GM21390 (cell line): ENCODE measurements at regions not wholly inside any gene's neighbourhood (a gene's known extent, or its start where the extent isn't known, plus 50 kb on each side); places are given as distances from the start of the nearest gene placed in this dataset.

Source experiments
- ATAC-seq: cut with Tn5 transposase; IDR thresholded peaks from one replicate; pipeline ENCODE4 v1.9.1; 2021; ENCODE audit not compliant: unreplicated experiment

- no peak for ATAC-seq
Observed at GRCh38 chr7:132072873-132073272, 503.4 kb downstream of the PLXNA4 start.

DNA sequence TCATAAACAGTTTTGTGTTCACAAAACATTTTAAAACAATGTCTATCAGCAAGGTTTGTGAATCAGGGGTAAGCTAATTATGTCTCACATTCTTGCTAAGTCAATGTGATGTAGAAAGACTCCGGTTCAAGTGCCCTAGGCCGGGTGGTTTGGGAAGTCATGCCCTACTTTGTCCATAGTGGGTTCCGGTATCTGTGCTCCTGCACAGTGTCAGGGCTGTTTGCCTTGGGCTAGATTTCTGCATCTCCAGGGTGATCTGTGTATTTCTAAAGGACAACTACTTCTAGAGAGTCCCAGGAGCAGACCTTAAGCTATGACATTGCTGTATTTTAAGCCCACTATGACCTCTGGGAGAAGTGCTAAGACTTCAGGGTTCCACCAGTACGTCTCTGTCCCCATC is 504.1 kb downstream of the PLXNA4 start:
- ATAC-seq: no peak

GRCh38 chr7:132069306-132069705 is 507.0 kb downstream of the PLXNA4 start:
- ATAC-seq: no peak

GRCh38 chr7:132066761-132067171 is 509.5 kb downstream of the PLXNA4 start:
- ATAC-seq: no peak

GRCh38 chr7:132065989-132066603 is 509.7 kb upstream of the PODXL start:
- no peak for ATAC-seq

- no peak for ATAC-seq
Observed at GRCh38 chr7:132065193-132065988, 509.0 kb upstream of the PODXL start.

- ATAC-seq: no peak
Observed at GRCh38 chr7:132063800-132064199, 507.4 kb upstream of the PODXL start.

GRCh38 chr7:132061937-132062336 is 505.5 kb upstream of the PODXL start:
- ATAC-seq: no peak

DNA sequence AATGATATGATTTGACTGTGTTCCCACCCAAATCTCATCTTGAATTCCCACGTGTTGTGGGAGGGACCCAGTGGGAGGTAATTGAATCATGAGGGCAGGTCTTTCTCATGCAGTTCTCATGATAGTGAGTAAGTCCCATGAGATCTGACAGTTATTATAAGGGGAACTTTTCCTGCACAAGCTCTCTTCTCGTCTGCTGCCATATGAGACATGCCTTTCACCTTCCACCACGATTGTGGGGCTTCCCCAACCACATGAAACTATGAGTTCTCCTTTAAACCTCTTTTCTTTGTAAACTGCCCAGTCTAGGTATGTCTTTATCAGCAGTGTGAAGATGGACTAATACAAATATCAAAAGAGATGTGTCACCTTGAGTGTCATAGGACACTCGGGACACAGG is 502.7 kb upstream of the PODXL start:
- no peak for ATAC-seq

DNA sequence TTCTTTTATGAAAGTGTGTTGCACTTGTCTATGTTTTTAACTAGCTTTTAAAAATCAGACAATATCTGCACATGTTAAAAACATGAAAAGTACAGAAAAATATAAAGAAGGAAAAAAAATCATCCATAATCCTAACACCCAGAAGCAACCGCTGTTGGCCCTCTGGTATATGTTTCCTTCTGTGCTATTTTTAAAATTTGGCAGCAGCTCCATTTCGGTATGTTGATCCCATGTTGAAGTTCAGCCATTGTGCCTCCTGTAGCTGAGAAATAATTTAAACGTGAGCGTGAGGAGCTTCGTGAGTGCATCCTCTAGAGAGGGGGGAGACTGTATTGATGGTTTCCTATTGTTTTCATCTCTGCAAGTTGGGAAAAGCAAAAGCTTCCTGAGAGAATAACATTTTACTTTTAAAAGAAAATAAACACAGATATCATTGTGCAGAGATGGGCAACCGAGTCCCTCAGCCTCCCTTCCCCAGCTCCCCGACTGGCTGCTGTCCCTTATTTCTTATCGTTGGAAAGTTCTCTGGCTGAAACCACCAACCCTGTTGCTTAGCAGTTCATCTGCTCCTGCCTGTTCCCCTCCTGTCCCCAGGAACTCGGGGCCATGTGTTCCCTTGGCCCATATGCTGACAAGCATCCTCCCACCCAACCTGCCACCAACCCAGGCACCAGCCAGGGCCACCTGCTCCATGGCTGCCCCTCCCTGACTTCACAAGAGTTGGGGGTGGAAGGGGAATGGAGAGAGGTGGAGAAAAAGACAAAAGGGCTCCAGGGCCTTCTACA is 499.1 kb upstream of the PODXL start:
- no peak for ATAC-seq

DNA sequence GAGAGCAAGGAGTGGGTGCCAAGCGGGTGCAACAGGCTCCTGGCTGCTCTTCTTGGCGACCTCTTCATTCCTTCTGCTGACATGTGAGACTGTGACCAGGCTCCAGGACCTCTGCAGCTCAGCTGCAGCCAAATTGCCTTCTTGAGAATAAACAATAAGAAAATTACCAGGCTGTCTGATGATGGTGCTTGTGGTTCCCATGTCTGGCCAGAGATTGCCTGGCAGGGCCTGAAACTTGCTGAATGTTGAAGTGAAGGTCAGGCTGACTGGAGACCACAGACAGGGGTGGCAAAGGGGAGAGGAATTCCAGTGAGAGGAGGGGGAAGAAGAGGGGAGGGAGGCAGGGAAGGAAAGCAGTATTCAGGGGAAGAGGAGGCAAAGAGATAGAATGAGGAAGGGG is 497.4 kb upstream of the PODXL start:
- no peak for ATAC-seq

- ATAC-seq: no peak
Observed at GRCh38 chr7:132051311-132051710, 494.9 kb upstream of the PODXL start.

DNA sequence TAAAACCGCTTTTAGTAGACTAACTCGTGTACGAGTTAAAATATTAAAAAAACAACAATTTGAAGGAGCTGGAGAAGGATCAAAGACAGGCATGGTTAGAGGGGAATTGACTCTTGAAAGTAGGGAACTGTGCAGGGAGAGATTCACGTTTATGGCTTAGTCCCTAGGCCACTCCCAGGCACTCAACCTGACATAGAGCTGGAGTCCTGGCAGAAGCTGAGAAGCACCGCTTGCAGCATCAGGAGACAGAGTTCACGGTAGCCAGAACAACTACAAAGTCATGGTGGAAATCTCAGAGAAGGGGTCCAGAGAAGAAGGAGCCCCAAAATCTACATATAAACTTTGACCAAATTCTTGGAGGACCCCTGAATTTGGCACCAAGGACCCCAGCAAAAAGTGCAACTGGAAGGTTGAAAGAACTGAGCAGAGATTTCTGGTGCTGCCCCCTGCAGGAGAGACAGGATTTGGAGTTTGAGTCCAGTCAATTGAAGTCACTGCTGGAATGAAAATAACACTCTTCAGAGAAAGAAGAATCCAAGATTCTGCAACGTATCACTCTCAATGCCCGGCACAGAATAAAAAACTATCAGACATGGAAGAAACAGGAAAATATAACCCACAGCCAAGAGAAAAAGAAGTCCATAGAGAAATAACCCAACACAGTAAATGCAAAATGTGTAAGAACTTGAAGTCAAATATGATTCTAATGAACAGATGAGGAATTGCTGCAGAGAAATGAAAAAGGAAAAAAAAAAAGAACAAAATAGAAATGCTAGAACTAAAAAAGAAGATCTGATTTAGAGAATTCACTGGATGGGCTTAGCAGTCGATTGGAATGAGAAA is 493.3 kb upstream of the PODXL start:
- no peak for ATAC-seq

GRCh38 chr7:132045481-132045980 is 489.1 kb upstream of the PODXL start:
- no peak for ATAC-seq

DNA sequence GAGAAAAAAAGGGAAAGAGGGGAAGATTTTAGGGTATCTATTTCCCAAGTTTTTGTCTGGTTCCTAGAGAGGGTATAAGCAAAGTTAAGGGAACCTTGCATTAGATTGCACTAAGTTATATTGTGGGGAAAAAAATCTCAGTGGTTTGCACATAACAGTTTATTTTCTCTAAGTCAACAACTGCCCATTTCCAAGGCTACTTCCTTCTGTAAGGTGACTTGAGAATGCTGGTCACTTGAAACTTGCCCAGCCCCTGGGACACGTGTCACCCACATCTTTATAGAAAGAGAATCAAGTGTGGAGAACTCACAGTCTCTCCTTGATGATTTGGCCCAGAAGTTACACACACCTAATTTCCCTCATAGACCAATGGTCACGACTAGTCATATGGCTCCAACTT is 488.6 kb upstream of the PODXL start:
- ATAC-seq: no peak

GRCh38 chr7:132044247-132044646 is 487.8 kb upstream of the PODXL start:
- no peak for ATAC-seq

GRCh38 chr7:132041108-132041507 is 484.7 kb upstream of the PODXL start:
- ATAC-seq: no peak

DNA sequence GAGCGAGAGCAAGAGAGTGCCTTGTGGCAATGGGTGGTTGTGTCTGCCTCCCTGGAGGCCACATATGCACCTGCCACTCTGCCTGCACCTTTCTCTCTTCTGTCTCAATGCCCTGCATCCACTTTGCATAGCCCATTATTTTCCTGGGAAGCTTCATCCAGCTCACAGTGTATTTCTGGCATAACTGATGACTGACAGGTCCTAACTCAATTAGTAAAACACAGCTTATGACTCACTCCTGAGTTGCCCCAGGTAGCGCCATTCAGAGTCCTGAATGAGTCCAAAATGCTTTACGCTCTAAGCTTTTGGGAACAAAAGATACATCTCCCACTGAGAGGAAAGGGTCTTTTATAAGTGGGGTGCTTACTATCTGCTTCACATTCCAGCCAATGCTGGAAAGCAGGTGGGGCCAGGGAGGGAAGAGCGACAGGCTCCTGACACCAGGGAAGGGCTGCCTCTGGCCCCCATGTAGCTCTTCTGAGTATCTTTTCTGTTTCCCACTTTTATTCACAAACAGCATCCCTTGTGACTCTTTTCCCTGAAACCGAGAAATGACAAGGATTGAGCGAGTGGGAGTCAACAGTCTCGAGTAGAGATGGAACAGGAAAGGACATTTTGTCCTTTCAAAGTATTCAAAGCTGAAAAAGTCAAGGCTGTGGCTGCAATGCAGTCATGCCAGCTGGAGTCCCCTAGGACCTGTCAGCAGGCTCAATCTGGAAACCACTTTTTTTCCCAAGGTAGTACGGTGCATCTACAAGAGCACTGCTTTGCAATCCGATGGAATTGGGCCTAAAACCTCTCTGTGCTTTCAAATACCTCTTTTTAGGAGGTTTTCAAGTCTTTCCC is 479.3 kb upstream of the PODXL start:
- ATAC-seq: no peak

GRCh38 chr7:132034748-132035416 is 478.5 kb upstream of the PODXL start:
- no peak for ATAC-seq
